Head of caudate nucleus (tissue), 42 donors: ENCODE measurements at regions not wholly inside any gene's neighbourhood (a gene's known extent, or its start where the extent isn't known, plus 50 kb on each side); places are given as distances from the start of the nearest gene placed in this dataset.
A peak's percentile ranks its signal among the peaks of the same experiment; 100 is the strongest.

Source experiments
- DNase-seq, 42 donors: peaks; one replicate each; pipeline versions ENCODE4 v3.0.0 to v3.0.0-alpha.2; 2020 to 2021; ENCODE audit warnings: mixed read lengths in 7 of 42
- intact Hi-C: fragments of 100-400 bp; cut with DNase I; formaldehyde crosslinking; loops from one replicate; pipeline ENCODE4 v1.15.0; 2022

DNA sequence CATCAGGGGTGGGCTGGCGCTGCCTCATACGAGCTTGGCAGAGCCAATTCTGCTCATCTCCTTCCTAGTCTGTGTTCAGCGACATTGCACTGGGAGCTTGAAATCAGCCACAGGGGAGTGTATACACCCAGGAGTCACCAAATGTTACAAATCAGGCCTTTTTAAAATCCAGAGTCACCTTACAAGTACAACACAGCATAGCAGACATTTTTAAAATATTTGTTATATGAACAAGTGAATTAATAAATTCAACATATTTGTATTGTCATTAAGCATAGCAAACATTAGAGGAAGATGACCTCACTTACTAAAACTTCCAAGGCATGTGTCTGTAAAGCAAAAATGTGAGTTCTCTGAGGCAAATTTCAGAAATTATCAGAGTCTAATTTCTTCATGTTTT, 210.0 kb downstream of the HLX start:
- no peak for DNase-seq
- intact Hi-C loops = no loop called here

- DNase-seq = no peak
- intact Hi-C loops = no loop called here
Observed at GRCh38 chr1:221089803-221090202, 210.6 kb downstream of the HLX start.

DNA sequence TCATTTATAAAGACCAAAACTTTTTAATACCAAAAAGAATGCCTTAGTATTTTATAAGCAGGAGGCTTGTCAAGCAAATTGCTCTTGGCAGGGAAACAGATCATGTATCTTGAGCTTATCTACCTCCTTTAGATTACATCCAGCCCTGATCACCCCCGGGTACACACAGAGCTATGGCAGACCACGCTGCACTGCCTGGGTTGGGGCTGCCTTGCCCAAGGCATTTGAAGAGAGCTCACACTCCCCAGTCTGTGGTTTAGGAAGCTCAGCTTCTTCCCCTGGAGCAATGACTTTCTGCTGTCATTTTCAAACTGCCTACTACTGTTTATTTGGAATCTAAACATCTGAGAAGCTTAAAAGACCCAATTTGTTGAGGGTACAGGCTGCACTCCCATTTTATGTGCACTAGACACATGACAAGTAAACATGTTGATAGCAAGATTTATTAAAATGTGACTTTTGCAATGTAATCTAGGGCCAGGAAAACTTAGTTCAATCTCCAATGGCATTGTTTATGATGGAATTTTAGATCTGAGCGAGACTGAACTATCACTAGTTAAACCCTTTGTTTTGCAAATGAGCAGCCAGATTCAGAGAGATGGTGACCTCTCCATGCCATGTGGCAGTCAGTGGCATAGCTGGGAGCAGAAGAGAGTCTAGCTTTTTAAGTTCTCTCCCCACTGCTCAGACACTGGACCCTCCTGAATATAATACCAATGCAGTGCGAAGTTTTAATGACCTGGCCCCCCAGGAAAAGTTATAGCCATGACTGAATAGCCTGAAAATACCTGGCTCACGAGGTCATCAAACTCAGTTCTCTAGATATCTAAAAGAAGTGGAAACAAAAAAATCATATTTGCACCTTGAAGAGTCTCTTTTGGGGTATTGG, 214.9 kb downstream of the HLX start:
- intact Hi-C loops = no loop called here
- no peak for DNase-seq

- intact Hi-C loops = no loop called here
Observed at GRCh38 chr1:221097479-221098281, 218.4 kb downstream of the HLX start.

DNA sequence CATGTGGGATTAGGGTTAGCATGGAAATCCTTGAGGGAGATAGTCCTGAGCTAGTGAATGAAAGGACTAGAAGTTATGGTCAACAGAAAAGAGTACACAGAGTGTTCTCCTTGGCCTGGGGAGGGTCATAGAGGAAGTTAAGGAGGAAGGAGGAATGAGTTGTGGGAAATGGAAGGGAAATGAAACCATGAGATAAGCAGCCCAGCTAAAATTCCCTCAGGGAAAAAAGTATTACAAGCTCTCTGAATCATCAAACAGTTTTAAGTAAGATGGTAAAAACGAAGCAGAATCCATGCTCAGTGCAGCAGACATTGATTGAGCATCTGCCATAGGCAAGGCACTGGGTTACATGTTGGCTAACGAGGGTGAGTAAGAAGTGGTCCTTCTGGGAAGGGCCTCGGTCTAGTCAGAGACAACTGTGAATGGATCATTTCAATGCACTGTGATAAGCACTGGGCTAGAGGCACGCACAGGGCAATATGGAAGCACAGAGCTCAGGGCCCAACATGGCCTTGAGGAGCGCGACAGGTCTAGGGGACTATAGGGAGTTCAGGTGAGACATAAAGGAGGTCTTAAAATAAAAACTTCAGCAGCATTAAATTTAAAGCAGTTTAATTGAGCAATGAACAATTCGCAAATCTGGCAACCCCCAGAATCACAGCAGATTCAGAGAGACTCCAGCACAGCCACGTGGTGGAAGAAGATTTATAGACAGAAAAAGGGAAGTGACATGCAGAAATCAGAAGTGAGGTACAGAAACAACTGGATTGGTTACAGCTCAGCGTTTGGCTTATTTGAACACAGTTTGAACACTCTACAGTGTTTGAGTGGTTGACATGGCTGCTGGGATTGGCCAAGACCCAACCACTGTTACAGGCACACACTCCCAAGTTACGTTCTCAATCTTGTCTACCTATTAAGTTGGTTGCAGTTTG, 219.5 kb downstream of the HLX start:
- DNase-seq = no peak
- intact Hi-C loops = no loop called here

More at GRCh38 chr1:221097479-221098281, 218.4 kb downstream of the HLX start:
- no peak for DNase-seq

DNA sequence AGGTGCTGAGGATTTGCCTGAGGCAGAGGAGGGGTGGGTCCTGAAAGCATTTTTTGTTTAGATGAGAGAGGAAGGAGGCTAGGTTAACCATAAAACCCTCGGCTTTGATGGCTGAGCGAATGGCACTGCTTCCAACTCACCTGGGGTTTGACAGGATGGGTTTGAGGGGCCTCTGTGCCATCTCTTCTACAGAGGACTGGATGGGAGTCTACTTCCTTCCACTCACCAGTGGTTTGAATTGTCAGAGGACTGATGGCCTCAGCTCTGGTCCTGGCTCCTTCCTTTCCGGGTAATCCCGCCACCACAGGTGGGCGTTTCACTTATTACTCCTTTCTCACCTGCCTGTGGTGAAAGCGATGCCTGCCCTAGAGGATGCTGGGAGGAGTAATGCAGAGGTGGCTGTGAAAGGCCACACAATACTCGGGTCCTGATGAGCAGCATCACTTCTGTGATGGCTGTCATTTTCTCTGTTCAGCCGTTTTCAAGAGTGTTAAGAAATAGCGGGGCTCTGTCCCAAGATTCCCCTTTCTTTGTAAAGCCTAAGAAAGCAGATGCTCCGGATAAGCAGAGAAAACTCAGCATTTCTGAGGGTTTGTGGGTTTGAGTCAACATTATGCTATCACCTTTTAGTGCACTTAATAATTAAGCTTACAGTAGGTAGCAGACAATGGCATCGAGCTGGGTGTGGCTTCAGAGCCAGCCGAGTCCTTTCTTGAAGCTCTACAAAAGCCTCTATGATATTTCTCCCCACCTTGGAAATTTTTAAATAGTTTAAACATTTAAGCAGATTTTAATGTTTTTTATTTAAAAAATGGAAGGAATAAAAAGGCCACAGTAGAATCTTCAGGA, 220.7 kb downstream of the HLX start:
- intact Hi-C loops = no loop called here
- DNase-seq = no peak

DNA sequence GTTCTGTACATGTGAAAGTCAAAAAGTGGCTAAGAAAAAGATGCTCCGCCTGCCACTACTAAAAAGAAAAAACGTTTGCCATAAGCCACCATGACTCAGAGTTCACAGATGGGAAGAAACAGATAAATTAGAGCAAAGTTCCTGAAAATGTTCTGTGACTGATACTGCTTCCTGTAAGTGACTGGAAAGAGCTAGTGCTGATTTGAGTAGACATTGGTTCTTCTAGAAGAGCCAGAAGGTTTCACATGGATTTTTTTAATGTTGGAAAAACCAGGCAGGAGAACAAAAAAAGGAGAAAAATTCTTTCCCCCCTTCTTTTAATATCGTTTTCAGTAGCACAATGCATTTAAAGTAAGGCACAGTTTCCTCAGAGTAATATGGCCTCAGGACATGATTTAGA, 221.4 kb downstream of the HLX start:
- no peak for DNase-seq
- intact Hi-C loops = no loop called here

GRCh38 chr1:221101807-221102605, 222.8 kb downstream of the HLX start:
- intact Hi-C loops = no loop called here
- DNase-seq = no peak

DNA sequence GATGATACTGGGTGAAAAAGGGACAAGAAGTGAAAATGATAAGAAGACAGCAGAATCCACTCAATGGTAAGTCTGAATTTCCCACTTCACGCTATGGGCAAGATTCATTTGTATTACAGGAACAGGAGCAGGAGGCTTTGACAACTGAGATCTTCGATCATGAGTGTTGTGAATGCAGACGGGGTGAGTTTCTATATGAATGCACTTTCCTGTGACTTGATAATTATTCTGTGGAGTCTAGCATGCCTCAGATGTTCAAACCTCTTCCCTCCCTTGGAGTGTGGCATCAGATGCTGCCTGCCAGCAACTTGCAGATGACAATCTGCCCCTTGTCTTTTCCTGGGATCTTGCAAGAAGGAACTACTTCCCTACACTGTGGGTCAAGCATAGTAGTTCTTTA, 225.4 kb downstream of the HLX start:
- intact Hi-C loops = no loop called here
- no peak for DNase-seq

- intact Hi-C loops = no loop called here
- DNase-seq = no peak
Observed at GRCh38 chr1:221105578-221105977, 226.3 kb downstream of the HLX start.

- no peak for DNase-seq
- intact Hi-C loops = no loop called here
Observed at GRCh38 chr1:221106616-221107015, 227.4 kb downstream of the HLX start.

GRCh38 chr1:221109930-221110329, 230.7 kb downstream of the HLX start:
- no peak for DNase-seq
- intact Hi-C loops = no loop called here

GRCh38 chr1:221117133-221117532, 237.9 kb downstream of the HLX start:
- DNase-seq = no peak
- intact Hi-C loops = no loop called here

DNA sequence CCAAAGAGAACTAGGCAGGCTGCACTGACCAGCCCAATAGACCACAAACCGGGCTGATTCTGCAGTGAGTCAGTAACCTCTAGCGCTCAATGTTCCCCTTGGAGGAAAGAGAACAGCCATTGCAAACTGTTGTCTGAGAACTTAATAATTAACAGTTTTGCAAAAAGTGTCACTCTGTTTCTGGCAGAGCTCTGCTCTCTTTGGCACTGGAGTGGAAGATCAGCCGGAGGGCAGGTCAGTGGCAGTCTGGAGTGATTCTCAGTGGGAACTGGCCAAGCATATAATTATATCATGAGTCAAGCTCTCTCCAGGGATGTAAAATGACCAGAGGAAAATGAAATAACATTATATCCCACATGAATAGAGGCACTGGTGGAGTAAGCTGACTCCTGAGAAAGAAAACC, 238.3 kb downstream of the HLX start:
- intact Hi-C loops = no loop called here
- DNase-seq = peak in 6 of 42 donors; percentile 10 to 68 (median 13)

GRCh38 chr1:221118176-221118937, 239.1 kb downstream of the HLX start:
- peak in 1 of 42 donors; percentile 13 for DNase-seq
- intact Hi-C loops = no loop called here

- intact Hi-C loops = no loop called here
- no peak for DNase-seq
Observed at GRCh38 chr1:221118938-221119320, 239.7 kb downstream of the HLX start.

DNA sequence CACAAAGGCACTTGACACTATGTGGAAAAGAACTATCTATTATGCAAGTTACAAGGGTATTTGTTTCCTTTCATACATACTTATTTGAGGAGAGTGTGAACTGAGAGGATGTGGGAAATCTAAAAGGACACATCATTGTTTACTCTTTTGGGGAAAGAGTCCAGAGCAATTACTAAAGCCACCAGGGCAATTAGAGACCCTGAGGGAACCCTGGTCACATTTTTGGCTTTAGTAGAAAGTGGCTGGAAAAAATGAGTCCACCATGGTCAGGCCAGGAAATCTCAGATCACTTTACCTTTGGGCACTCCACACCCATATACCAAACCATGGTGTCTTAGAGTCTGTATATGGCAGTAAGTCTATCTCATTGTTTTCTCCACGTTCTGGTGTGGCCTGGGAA, 243.3 kb downstream of the HLX start:
- DNase-seq = no peak
- intact Hi-C loops = no loop called here
